Kidney epithelial cell (primary cell): ENCODE measurements at regions not wholly inside any gene's neighbourhood (a gene's known extent, or its start where the extent isn't known, plus 50 kb on each side); places are given as distances from the start of the nearest gene placed in this dataset.
"Not testable (repeated sequence)": the region's sequence is repeated elsewhere in the genome, so short reads cannot be mapped to it uniquely, and the experiment has no call there.

Experiments
- DNase-seq: peaks from one replicate; pipeline ENCODE4 v3.0.0-alpha.2; 2010; ENCODE audit warnings: low read depth
- H3K27me3 ChIP-seq: 2 replicates; pipeline ENCODE4 v1.6.0; 2011; ENCODE audit warnings: low read length; ENCODE audit not compliant: control insufficient read depth, insufficient read depth
- H3K36me3 ChIP-seq: 2 replicates; pipeline ENCODE4 v1.5.1; 2011; ENCODE audit warnings: low read length; ENCODE audit not compliant: control insufficient read depth, insufficient read depth
- H3K4me3 ChIP-seq: 2 replicates; pipeline ENCODE4 v1.5.1; 2011; ENCODE audit warnings: low read depth, mild to moderate bottlenecking, control low read depth, low read length
- TF ChIP-seq, protein P1 (sequence below): IDR thresholded peaks from 2 replicates; pipeline ENCODE4 v1.5.1; 2011; ENCODE audit warnings: mild to moderate bottlenecking, moderate library complexity, low read length, control low read depth, inconsistent platforms; ENCODE audit not compliant: insufficient read depth, poor library complexity, severe bottlenecking

DNA sequence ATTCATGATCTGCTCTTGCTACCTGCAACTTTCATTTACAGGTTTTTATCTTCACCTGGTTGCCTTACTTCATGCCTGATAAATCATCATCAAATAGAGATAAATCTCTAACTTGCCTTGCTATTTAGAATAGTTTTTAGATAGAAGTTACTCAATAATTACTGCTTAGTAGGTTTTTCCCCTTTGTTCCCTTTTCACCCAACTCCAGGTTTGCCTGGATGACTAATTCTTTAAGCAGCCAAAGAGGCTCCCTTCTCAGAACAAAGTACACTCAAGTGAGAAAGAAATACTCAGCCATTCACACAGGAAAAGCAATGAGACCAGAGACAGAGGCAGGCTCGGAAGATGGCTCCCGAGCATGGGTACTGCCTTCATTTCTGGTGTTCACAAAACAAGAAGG lies 268.1 kb upstream of the CRBN start:
- TF ChIP-seq, protein P1, sequence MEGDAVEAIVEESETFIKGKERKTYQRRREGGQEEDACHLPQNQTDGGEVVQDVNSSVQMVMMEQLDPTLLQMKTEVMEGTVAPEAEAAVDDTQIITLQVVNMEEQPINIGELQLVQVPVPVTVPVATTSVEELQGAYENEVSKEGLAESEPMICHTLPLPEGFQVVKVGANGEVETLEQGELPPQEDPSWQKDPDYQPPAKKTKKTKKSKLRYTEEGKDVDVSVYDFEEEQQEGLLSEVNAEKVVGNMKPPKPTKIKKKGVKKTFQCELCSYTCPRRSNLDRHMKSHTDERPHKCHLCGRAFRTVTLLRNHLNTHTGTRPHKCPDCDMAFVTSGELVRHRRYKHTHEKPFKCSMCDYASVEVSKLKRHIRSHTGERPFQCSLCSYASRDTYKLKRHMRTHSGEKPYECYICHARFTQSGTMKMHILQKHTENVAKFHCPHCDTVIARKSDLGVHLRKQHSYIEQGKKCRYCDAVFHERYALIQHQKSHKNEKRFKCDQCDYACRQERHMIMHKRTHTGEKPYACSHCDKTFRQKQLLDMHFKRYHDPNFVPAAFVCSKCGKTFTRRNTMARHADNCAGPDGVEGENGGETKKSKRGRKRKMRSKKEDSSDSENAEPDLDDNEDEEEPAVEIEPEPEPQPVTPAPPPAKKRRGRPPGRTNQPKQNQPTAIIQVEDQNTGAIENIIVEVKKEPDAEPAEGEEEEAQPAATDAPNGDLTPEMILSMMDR: no peak
- H3K36me3 ChIP-seq: no peaks in the 10 kb centered on the region
- no peak overlapping the region for H3K4me3 ChIP-seq
- no peak for DNase-seq
- H3K27me3 ChIP-seq: no peaks in the 10 kb centered on the region

DNA sequence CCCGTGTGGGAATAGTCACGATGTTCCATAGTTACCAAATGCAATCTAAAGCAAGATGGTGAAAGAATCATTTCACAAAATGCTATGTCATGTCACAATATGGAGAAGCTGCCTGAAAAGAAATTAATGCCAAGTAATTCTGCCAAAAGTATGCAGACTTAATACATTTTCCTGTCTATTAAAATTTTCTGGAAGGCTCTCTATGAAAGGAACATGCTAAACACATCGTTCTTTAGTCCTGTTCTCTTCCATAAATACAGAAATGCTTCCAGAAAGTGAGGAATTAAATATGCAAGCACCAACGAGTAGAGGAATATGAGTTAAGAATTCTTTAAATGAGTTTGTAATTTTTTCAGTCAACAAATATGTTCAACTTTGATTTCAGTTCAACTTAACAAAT lies 266.8 kb upstream of the CRBN start:
- Histone ChIP-seq H3K27me3 (no peaks in the 10 kb centered on the region), H3K36me3 (no peaks in the 10 kb centered on the region), H3K4me3 (no peak overlapping the region)
- DNase-seq: no peak
- TF ChIP-seq, protein P1: no peak

DNA sequence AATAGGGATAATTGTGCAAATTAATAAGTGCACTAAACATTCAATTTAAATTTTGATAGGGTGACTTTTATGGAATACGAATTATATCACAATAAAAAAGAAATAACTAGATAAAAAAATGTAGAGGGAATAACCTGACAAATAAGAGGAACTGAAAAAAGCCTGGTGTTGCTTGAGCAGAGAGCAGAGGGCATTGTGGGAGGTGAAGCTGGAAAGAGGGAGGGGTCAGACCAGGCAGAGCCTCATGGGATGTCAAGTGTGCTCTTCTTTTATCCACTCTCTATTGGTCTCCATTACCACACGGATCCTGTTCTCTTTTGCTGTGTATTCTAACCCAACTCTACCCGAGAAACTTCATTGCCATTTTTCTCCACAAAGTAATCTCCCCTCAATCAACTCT lies 264.0 kb upstream of the CRBN start:
- no peaks in the 10 kb centered on the region for H3K27me3 ChIP-seq
- no peaks in the 10 kb centered on the region for H3K36me3 ChIP-seq

DNA sequence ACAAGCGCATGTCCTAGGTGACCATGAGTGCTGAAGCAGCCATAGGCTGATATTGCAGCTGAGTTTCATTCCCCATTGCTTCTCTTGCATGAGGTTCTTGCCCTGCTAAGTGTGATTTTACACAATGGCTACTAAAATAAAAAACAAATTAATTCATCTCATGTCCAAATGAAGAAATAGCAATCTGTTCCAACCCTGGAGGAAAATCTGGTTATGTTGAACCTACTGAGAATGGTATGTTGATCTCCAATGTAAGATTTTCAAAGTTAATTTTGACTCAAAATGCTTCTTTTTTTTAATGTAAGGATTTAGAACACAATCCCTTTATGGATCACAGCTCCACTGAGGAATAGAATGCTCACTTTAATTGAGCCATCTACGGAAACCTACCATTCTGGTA lies 254.2 kb upstream of the CRBN start:
- no peak overlapping the region for H3K4me3 ChIP-seq
- no peak for DNase-seq
- no peaks in the 10 kb centered on the region for H3K27me3 ChIP-seq
- TF ChIP-seq, protein P1: no peak
- no peaks in the 10 kb centered on the region for H3K36me3 ChIP-seq

More for the DNA sequence above, 264.0 kb upstream of the CRBN start:
- no peak for DNase-seq
- TF ChIP-seq, protein P1: no peak
- no peak overlapping the region for H3K4me3 ChIP-seq

DNA sequence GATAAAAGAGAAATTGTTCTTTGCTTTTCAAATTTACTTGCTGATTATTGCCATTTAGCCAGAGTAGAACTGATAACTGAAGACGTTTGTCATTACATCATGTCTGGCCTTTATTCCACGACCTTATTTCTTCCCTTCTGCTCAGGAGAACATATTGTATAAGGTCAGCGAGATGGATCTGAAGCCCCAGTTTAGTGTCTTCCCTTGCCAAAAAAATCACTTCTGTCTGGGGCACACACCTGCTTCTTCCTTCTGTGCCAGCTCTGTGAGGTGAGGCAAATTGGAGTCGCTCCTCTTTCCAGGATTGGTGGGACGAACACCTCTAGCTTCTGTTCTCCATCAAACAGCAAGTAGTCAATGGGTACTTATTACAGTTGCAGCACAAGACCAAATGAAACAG lies 250.3 kb upstream of the CRBN start:
- no peaks in the 10 kb centered on the region for H3K36me3 ChIP-seq
- no peak for DNase-seq
- no peaks in the 10 kb centered on the region for H3K27me3 ChIP-seq
- TF ChIP-seq, protein P1: no peak
- no peak overlapping the region for H3K4me3 ChIP-seq

DNA sequence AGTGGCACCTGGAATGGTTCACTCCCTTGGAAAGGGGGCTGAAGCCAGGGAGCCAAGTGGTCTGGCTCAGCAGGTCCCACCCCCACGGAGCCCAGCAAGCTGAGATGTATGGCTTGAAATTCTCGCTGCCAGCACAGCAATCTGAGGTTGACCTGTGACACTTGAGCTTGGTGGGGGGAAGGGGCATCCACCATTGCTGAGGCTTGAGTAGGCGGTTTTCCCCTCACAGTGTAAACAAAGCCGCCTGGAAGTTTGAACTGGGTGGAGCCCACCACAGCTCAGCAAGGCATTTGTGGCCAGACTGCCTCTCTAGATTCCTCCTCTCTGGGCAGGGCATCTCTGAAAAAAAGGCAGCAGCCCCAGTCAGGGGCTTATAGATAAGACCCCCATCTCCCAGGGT lies 228.2 kb upstream of the CRBN start:
- H3K27me3 ChIP-seq, DNase-seq: not testable (repeated sequence)

More for the DNA sequence above, 228.2 kb upstream of the CRBN start:
- H3K36me3 ChIP-seq, H3K4me3 ChIP-seq: not testable (repeated sequence)
